ENCODE measurements at regions not wholly inside any gene's neighbourhood (a gene's known extent, or its start where the extent isn't known, plus 50 kb on each side); places are given as distances from the start of the nearest gene placed in this dataset.
"Not testable (repeated sequence)": the region's sequence is repeated elsewhere in the genome, so short reads cannot be mapped to it uniquely, and the experiment has no call there.

GRCh38 chr4:15164571-15164970, 162.3 kb downstream of the CPEB2 start:
- no peak for DNase-seq

GRCh38 chr4:15167743-15168142, 165.5 kb downstream of the CPEB2 start:
- DNase-seq: no peak

- DNase-seq: no peak
Observed at GRCh38 chr4:15168759-15169158, 166.5 kb downstream of the CPEB2 start.

- no peak for DNase-seq
Observed at GRCh38 chr4:15171725-15172124, 169.4 kb downstream of the CPEB2 start.

GRCh38 chr4:15173251-15173650, 171.0 kb downstream of the CPEB2 start:
- DNase-seq: no peak

- DNase-seq: not testable (repeated sequence)
Observed at GRCh38 chr4:15174168-15174567, 171.9 kb downstream of the CPEB2 start.

- DNase-seq: not testable (repeated sequence)
Observed at GRCh38 chr4:15179842-15180241, 177.6 kb downstream of the CPEB2 start.

- no peak for DNase-seq
Observed at GRCh38 chr4:15182600-15183220, 180.4 kb downstream of the CPEB2 start.

GRCh38 chr4:15186149-15186548, 183.9 kb downstream of the CPEB2 start:
- no peak for DNase-seq

- no peak for DNase-seq
Observed at GRCh38 chr4:15186806-15187205, 184.5 kb downstream of the CPEB2 start.

GRCh38 chr4:15188605-15189539, 186.6 kb downstream of the CPEB2 start:
- peak; percentile 20 for DNase-seq

GRCh38 chr4:15194520-15194919, 192.2 kb downstream of the CPEB2 start:
- DNase-seq: no peak

- DNase-seq: peak; percentile 19
Observed at GRCh38 chr4:15197005-15197404, 194.7 kb downstream of the CPEB2 start.

- no peak for DNase-seq
Observed at GRCh38 chr4:15198070-15198727, 195.9 kb downstream of the CPEB2 start.

GRCh38 chr4:15201782-15202181, 199.5 kb downstream of the CPEB2 start:
- no peak for DNase-seq

GRCh38 chr4:15202481-15202880, 200.2 kb downstream of the CPEB2 start:
- no peak for DNase-seq

- not testable (repeated sequence) for DNase-seq
Observed at GRCh38 chr4:15206526-15206925, 204.2 kb downstream of the CPEB2 start.

GRCh38 chr4:15213302-15213970, 211.2 kb downstream of the CPEB2 start:
- DNase-seq: no peak

- no peak for DNase-seq
Observed at GRCh38 chr4:15215109-15215508, 212.7 kb upstream of the C1QTNF7 start.

GRCh38 chr4:15226203-15226602, 201.6 kb upstream of the C1QTNF7 start:
- no peak for DNase-seq

GRCh38 chr4:15231265-15232091, 196.4 kb upstream of the C1QTNF7 start:
- peak; percentile 91 for DNase-seq
